Skeletal muscle cell (primary cell): ENCODE measurements at regions not wholly inside any gene's neighbourhood (a gene's known extent, or its start where the extent isn't known, plus 50 kb on each side); places are given as distances from the start of the nearest gene placed in this dataset.

Source experiments
- DNase-seq: peaks from one replicate; pipeline ENCODE4 v3.0.0-alpha.2; 2010; ENCODE audit warnings: low read depth
- H3K4me3 ChIP-seq: 2 replicates; pipeline ENCODE4 v1.5.1; 2011; ENCODE audit warnings: low read depth, mild to moderate bottlenecking, control low read depth, low read length, moderate library complexity

DNA sequence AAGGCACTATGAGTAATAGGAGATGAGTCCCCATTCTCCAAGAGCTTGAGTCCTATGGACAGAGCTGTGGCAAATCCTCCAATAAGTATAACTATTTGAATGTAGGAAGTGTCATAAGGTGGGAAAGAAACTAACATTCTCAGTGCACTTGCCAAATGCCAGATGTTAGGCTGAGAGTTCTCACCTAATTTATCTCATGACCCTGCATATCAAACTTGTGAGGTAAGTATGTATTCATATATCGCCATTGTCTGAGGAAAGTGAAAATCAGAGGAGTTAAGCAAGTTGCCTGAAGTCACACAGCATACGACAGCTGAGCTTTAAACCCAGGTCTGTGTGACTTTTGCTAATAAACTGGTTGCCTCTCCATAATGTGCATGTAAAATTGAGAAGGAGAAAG lies 169.5 kb downstream of the TTC32 start:
- no peak overlapping the region for H3K4me3 ChIP-seq
- DNase-seq, result no peak

DNA sequence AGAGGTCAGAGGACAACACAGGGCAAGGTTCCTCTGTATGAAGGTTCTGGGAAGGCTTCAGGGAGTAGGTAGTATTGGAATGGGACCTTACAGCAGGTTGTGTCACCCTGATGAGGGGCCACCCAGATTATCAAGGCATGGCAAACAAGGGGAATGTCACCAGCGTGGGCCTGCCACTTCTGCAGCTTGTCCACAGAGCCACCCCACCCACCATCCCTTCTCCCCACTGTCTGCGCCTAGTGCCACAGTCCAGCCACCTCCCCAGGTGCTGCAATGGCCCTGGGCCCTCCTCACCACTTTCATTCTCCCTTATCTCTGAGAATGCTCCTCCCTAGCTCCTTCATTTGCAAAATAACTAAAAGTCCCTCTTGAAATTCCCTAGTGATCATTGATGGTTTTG lies 170.3 kb downstream of the TTC32 start:
- no peak overlapping the region for H3K4me3 ChIP-seq
- DNase-seq, result no peak

DNA sequence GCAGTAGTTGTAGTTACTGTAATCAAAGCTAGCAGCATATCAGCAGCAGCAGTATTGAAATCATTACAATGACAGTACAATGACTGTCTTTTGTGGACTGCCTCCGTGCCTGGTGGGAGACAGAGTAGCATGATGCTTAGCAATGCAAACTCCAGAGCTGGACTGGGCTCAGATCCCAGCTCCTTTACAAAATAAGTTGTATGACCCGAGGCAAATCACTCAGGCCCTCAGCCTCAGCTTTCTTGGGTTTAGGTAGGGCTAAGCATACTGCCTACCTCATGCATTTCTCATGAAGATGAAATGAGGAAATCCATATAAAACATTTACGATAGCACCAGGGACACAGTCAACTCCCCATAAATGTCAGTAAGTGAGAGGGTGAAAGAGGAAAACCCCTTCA lies 170.7 kb downstream of the TTC32 start:
- no peak overlapping the region for H3K4me3 ChIP-seq
- no peak for DNase-seq

DNA sequence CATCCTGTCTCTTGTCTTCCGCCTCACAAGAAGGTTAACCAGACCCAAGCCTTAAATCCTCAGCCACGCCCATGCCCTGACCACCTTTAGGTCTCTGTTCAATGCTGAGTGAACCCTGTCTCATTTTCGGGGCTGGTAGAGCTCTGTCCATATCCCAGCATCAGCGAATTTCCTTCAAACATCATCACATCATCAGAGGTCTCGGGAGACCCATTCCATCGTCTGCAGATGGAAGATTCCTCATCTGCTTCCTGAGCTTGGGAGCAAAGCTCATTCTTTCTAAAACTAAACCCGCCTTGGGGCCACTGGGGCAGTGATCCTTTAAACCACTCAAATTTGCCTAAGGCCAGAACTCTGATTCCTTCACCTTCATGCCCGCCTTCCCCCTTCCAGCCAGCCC lies 173.7 kb downstream of the TTC32 start:
- DNase-seq, result no peak
- H3K4me3 ChIP-seq, result no peak overlapping the region

DNA sequence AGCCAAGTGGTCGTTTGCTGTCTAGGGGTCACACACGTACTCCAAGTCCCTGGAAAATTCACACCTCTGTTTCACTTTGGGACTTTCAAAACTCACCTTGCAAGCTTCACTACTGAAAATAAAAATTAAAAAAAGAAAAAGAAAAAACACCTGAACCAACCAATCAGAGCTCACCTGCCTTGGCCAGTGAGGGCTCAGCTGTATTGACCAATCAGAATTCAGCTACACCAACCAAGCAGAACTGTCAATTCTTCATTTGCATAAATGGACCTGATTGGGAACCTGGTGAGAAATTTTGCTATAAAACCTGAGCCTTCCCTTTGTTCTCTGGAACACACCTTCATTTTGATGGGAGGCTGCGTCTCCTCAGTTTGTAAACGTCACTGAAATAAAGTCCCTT lies 176.4 kb downstream of the TTC32 start:
- DNase-seq, result no peak
- H3K4me3 ChIP-seq, result no peak overlapping the region

DNA sequence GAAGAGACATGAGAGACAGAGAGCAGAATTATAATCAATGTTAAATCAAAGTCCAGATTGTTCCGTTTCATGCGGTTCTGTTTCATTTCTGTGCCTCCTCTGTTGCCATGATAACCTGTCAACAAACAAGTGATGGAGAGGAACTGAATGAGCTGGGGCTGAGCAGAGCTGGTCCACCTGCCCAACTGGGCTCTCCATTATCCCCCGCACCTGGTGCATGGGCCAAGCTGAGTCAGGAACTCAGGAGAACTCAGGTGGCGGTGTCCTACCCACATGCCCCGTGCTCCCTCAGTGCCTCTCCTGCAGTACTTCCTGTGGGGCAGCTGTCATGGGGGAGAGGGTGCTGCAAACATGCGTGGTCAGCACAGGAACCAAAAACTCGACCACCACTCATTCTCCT lies 178.8 kb downstream of the TTC32 start:
- DNase-seq, result no peak
- H3K4me3 ChIP-seq, result no peak overlapping the region

DNA sequence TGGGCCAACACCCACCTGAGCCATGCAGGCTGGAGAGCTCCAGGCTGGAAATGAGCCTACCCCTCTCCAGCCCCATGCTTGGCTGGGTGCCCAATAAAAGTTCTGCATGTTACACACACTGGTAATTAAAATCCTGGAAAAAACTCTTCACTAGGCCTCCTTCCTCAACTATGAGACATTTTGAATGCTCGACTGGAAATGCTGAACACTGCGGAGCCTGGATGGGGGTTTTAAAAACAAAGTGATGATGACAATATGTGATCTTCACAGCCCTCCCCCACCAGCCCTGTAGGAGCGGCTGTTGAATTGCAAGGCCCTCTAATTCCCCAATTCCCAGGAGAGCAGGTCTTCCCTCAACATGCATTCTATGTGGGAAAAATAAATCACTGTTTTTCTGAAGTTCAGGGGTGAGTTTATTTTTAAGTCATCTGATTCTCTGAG lies 179.2 kb downstream of the TTC32 start:
- peak; percentile 78 for DNase-seq

DNA sequence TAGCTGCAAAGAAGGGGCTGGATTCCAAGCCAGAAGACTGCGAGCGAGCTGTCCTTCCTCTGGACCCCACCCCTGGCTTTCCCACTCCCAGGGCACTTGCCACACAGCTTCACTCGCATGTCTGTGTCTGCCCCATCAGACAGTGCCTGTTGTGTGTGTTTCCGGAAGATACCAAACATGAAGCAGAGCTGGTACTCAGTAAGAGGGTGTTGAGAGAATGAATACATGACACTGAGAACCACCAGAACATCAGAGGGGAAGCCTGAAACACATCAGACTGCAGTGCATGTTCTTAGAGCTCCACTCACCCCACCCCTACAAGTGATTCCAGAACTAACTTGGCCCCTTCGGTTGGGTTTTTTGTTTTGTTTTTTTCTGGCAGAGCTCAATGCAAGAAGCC lies 181.5 kb downstream of the TTC32 start:
- H3K4me3 ChIP-seq, result no peak overlapping the region
- no peak for DNase-seq

More for the DNA sequence above, 179.2 kb downstream of the TTC32 start:
- H3K4me3 ChIP-seq, result no peak overlapping the region

DNA sequence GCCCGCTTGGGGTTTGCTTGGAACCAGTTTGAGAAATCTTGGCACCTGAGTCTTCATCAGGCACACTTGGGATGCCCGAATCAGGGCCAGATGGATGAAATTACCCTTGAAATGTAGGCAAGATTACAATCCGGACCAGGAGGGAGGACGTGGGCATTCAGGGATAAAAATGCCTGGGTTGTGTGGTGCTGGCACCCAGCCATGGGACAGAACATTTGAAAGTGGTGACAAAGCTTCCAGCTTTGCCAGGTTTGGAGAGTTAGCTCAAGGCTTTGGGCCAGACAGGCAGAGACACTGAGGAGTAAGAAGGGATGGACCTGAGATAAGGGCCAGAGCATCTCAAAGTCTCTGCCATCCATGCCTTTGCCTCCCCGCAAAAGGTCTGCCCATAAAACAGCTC lies 182.2 kb downstream of the TTC32 start:
- no peak for DNase-seq
- no peak overlapping the region for H3K4me3 ChIP-seq

DNA sequence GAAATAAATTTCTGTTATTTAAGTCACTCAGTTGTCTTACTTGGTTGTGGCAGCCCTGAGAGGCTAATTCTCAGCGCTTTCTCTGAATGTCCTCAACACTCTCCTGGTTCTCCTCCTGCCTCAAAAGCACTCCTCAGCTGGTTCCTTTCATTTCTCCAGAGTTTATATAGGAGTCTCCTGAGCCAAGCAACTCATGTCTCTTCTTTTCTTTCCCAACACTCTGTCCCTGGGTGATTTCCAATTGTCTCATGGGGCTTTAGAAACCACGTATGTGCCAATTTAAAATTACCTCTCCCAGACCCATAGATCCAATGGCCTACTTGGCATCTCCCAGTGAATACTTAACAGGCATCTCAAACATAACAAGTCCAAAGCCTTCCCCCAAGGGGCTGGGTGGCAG lies 184.3 kb downstream of the TTC32 start:
- no peak for DNase-seq
- H3K4me3 ChIP-seq, result no peak overlapping the region

DNA sequence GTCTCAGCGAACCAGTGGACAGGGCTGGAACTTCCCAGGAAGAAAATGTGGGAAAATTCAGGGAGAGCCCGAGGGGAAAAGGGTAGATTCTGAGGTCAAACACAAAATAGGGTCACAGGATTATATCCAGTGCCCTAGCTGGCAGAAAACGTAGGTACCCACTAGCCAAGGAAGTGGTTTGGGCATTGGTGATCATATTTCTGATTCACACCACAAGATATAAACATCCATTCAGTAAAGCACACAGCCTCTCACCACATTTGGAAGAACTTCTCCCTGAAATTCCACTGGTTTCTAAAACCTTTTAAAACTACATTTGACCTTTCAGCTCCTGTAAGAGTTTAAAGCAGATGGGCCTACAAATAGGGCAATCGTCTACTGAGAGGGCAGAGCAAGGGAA lies 186.9 kb downstream of the TTC32 start:
- H3K4me3 ChIP-seq, result no peak overlapping the region
- DNase-seq, result no peak

DNA sequence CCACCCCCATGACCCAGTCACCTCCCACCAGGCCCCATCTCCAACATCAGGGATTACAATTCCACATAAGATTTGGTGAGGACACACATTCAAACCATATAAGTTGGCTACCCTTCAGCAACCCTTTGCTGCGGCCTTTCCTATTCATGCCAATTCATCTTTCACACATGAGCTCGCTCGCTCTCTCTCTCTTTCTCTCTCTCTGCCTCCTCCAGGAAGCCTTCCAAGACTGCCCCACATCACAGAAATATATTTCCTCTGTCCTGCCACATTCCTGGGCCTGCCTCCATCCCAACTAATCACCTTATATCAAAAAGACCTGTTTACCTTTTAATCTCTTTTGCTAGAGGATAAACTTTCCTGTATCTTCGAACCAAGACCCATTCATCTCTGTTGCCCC lies 188.9 kb downstream of the TTC32 start:
- H3K4me3 ChIP-seq, result no peak overlapping the region
- no peak for DNase-seq

DNA sequence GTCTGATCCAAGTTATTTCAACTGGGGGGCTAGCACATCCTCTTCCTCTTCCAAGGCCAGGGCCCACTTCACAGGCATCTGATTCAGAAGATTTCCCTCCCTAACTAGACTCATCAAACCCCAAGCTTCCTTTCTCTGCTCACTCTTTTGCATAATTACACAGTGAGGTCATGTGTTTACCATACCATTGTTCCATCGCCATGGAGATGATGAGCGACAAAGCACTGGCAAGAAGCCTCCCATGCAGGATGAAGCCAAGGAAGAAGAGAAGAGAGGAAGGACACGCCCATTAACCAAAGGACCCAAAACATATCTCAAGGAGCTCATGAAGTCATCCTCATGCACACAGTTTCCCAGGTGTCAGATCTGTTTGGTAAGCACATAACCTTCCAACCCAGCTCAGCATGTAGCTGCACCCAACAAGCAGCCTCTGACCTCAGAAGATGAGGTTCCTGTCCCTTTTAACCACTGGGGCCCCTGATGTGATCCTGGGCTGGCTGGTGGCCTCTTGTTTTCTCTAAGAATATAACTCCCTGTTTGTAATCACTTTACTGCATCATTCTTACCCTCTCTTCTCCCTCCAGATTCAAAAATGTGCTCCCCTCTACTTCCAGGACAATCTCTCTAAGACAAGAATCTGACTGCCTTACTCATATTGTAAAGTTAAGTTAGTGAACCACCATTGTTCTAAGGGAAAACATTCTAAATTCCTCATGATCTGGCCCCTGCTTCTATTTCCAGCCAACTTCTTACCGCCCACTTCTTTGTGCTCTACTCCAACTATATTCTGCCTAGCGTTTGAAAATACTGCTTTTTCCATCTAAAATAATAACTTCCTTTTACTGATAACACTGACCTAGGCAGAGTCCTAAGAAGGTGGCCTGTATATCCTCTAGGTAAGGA lies 190.1 kb downstream of the TTC32 start:
- H3K4me3 ChIP-seq, result no peak overlapping the region
- peak; percentile 89 for DNase-seq

DNA sequence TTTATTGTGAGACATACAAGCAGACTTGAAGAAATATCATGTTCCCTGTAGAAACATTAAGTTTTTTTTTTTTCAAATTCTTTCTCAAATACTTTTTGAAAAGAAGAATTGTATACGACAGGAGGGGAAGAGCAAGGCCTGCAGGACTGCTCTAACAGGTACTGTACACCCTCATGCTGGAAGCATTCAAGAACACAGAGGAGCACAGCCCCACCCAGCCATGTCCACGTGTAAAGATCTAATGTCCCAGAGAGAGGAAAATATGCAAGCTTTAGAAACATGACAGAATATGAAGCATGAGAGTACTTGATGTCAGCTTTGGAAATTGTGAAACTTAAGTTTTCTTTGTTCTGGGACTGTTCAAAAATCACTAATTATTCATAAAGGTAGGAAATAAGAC lies 191.6 kb downstream of the TTC32 start:
- no peak overlapping the region for H3K4me3 ChIP-seq
- no peak for DNase-seq

DNA sequence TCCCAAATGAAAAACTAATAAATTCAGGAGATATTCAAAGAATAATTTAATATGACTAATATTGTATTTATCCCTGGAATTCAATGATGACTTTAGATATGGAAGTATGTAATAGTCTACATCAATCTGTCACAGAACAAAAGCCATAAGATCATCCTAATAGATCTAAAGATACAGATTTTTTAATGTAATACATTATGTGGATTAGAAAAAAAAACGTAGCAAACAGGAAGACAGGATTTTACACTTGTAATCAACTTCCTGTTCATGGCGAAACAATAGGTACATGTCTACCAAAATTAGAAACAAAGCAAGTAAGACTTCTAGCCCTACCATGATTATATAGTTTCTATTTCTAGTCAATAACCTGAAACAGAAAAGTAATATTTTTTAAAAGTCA lies 192.2 kb downstream of the TTC32 start:
- no peak for DNase-seq
- H3K4me3 ChIP-seq, result no peak overlapping the region

DNA sequence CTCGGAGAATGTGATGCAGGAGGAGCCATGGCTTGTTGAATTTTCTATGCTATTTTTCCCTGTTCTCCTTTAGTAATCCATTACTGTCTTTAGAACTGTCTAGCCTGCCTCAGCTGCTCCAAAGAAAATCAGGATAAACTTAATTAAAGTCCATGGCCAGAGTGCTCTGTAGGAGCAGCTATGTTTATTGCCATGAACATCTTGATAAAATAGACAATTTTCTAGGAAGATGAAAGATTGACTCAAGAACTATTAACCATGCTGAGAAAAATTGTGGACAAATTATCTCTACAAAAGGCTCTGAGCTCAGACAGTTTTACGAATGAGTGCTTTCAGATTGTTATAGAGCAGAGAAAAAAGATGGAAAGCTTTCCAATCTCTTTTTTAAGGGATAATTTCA lies 193.0 kb downstream of the TTC32 start:
- DNase-seq, result no peak
- no peak overlapping the region for H3K4me3 ChIP-seq

DNA sequence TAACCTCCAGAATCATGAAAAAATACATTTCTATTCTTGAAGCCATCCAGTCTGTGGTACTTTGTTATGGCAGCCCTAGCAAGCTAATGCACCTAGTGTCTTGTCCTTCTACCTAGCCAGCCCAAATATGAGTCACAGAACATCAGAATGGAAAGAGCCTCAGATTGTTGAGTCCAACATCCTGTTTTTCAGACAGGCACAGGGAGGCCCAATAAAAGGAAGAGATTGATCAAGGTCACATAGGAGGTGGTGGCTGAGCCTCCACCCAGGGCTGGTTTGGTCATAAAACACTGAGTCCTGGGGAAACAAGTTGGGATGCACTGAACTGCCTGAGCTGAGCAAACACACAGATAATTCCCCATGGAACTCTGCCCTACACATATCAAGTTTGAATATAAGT lies 195.5 kb downstream of the TTC32 start:
- DNase-seq, result no peak
- no peak overlapping the region for H3K4me3 ChIP-seq

DNA sequence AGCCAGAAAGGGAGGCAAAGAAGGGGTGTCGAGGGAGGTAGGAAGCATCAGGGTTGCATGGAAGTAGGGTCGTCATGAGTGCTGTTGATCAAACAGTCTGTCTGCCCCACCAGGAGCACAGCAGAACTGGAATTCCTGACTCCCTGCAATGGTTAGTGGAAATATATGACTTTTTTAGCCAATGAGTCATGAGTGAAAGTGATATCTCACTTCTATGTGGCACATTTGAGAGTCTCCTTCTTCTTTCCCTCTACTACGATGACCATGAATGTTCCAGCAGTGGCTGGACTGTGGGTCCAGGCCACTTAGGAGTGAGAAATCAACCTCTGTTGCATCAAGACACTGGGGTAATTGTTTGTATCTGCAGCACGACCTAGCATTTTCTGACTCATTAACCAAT lies 199.5 kb downstream of the TTC32 start:
- DNase-seq, result no peak
- no peak overlapping the region for H3K4me3 ChIP-seq

DNA sequence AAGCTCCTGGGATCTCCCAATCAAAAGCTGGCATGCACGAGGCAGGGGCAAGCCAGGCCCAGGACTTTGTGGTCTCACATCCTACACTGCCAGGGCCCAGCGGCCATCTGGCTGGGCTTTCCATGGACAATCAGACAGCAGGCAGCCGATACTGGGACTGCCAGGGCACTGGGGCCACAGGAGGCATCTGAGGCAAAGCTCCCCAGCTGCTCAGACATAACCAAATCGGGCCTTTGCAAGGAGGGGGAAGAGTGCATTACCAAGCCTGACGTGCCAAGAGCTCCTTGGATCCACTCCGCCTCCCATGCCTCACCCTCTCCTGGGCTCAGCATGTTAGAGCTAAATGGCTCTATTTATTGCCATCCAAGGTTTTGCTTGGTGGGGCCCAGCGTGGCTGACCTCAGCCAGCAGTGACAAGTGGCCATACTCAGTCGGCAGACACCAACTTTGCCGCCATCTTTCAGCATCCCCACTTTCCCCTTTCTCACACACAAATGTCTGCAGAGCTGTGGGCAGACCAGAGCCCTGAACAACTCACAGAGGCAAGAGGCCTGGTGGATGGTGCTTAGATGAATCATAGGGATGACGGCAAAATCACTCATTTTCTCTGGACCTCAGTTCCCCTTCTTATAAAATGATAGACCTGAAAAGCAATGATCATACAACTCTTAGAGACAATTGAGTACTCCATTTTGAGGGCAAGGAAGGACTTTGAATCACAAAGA lies 200.8 kb downstream of the TTC32 start:
- no peak for DNase-seq
- no peak overlapping the region for H3K4me3 ChIP-seq

DNA sequence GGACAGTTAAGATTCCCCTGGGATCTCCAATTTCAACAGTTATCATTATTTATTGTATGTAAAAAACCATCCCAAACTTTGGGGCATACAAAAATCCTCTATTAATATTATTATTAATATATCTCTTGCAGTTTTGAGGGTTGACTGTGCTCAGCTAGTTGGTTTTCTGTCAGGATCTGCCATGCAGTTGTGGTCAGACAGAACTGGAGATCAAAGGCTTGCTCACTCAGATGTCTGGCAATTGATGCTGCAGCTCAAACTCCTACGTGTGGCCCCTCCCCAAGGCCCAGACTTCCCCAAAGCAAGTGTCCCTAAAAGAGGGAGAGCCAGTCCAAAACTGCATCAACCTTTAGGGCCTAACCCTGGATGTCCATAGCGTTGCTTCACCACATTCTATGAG lies 204.7 kb downstream of the TTC32 start:
- no peak for DNase-seq
- no peak overlapping the region for H3K4me3 ChIP-seq

DNA sequence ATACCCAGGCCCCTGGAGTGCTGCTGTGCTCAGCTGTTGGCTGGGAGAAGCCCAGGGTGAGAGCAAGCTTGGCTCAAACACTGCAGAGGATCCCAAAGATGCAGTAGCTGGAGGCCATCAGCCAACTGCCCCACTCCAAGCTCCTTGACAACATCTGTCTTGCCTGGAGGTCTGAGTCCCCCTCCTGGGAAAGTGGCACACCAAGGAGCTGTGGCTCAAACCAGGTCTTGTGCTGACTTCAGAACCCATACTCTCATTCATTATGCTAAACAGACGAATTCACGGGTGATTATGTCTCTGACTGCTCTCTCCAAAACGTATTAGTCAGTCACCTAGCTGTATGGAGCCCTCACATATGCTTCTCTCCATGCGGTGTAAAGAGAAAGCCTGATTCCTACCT lies 206.1 kb downstream of the TTC32 start:
- no peak for DNase-seq
- no peak overlapping the region for H3K4me3 ChIP-seq
